ENCODE measurements at regions not wholly inside any gene's neighbourhood (a gene's known extent, or its start where the extent isn't known, plus 50 kb on each side); places are given as distances from the start of the nearest gene placed in this dataset.

DNA sequence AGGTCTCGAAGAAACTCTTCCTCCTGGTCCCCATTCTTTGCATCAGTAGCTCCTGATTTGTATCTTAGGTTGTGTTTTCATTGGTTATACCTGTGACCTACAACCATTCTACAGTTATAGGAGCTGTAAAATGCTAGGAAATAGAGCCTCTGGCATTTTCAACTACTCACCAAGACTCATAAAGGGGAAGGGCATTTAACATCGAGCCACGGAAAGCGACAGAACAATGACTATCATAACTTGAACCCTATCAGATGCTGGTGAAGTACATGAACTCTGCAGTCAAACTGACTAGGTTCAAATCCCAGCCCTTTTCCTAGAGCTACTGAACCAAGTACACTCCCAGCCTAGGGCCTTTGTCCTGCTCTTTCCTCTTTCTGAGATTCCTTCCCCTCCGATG, 588.0 kb downstream of the SOX6 start:
- TF ChIP-seq, protein P1, sequence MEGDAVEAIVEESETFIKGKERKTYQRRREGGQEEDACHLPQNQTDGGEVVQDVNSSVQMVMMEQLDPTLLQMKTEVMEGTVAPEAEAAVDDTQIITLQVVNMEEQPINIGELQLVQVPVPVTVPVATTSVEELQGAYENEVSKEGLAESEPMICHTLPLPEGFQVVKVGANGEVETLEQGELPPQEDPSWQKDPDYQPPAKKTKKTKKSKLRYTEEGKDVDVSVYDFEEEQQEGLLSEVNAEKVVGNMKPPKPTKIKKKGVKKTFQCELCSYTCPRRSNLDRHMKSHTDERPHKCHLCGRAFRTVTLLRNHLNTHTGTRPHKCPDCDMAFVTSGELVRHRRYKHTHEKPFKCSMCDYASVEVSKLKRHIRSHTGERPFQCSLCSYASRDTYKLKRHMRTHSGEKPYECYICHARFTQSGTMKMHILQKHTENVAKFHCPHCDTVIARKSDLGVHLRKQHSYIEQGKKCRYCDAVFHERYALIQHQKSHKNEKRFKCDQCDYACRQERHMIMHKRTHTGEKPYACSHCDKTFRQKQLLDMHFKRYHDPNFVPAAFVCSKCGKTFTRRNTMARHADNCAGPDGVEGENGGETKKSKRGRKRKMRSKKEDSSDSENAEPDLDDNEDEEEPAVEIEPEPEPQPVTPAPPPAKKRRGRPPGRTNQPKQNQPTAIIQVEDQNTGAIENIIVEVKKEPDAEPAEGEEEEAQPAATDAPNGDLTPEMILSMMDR (IDR thresholded peaks at IDR 0.05), result no peak
- no peak for TF ChIP-seq POLR2A (IDR thresholded peaks at IDR 0.05)

All from right lobe of liver (tissue), 4 donors.